HG02938 (cell line): ENCODE measurements at regions not wholly inside any gene's neighbourhood (a gene's known extent, or its start where the extent isn't known, plus 50 kb on each side); places are given as distances from the start of the nearest gene placed in this dataset.

Experiments used
- ATAC-seq: cut with Tn5 transposase; IDR thresholded peaks from one replicate; pipeline ENCODE4 v1.9.1; 2021; ENCODE audit warnings: mild to moderate bottlenecking, moderate library complexity; ENCODE audit not compliant: unreplicated experiment

DNA sequence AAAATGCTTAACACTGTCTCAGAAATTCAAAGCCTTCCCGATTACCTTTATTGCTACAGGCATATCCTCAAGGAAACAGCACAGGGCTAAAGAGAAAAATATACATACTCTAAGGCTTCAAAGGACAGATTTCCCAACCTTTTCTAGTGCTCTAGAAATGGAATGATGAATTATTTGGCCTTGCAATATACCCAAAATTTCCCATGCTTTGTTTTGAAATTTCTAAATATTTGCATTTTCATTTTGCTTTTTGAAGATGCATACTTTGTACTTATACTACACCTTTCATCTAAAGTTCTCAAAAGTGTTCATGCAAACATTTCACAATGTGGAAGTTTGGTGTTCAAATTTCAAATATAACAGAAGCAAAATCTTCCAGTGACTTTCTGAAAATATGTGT is 312.7 kb upstream of the PDE4D start:
- no peak for ATAC-seq

DNA sequence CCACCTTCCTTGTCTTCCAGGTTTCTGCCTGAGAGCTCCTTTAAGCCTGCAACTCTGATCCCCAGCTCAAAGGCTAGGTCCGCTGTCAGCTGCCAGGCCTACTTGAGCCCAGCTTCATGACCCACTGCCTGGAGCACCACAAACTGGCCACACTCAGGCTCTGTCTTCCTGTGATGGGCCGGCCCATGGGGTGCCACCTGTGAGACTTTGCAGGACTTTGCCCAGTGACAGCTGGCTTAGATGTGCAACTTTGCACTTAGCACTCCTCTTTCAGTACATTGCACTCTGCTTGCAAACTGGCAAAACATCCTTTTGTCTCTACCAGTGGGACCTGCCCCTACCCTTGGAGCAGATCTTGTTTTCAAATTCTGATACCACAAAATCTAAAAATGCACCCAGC is 311.5 kb upstream of the PDE4D start:
- no peak for ATAC-seq

DNA sequence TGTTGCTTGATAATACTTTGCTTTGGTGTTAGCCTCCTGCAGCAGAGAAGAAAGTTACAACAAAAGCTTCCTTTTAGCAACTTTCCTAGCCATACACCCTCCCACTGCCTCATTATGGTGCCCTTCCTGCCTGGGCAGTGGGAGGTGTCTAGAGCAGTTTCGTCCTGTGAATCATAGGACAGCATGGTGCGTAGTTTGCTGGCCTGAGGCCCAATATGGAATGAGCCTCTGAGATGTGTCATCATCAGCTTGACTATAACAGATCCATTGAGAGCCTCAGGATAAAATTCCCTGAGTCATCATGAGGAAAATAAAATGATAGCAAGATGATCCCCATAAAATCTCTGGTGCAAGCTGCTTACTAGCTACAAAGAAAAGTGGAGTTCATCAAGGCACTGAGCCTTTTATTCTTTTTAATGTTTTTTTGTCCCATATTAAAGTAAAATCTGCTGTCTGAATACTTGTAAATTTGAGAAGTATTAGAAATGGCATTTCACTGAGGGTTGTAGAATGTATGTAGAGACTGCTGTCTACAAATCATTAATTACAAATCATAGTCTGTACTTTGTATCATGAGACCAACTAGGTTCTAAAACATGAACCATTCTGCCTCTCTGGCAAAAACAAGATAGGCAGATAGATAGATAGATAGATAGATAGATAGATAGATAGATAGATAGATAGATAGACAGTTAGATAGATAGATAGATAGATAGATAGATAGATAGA is 303.0 kb upstream of the PDE4D start:
- no peak for ATAC-seq

DNA sequence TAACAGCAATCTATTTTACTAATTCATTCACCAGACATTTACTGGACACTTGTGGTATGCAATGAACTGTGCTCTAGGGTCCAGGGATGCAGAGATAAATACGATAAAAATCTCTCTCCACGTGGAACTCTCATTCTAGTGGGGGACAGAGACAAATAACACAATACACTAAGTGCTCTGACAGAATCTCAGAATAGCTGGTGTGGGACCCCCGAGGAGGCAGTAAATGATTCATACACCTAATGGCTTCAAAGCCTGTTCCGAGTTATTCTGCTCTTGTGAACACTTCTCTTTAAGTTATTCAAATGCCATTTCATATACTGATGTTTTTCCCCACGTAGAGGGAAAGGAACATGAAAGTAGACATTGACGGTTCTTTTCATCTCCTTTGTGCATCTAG is 302.0 kb upstream of the PDE4D start:
- ATAC-seq, result no peak

DNA sequence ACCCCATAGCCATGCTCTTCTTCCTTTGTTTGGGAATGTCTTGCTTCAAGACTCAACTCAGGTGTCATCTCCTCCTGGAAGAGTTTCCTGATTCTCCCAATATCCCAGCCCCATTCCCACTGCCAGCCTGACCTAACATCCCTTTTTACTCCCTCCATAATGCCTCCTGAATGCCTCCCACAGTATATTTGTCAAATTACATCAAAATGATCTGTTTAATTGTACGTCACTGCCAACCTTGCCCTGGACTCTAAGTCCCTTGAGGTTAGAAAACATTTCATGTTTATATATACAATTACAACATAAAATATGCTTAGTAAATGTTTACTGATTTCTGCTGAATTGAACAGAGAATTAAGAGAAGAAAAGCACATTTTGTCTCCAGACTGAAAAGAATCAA is 301.6 kb upstream of the PDE4D start:
- ATAC-seq, result no peak

DNA sequence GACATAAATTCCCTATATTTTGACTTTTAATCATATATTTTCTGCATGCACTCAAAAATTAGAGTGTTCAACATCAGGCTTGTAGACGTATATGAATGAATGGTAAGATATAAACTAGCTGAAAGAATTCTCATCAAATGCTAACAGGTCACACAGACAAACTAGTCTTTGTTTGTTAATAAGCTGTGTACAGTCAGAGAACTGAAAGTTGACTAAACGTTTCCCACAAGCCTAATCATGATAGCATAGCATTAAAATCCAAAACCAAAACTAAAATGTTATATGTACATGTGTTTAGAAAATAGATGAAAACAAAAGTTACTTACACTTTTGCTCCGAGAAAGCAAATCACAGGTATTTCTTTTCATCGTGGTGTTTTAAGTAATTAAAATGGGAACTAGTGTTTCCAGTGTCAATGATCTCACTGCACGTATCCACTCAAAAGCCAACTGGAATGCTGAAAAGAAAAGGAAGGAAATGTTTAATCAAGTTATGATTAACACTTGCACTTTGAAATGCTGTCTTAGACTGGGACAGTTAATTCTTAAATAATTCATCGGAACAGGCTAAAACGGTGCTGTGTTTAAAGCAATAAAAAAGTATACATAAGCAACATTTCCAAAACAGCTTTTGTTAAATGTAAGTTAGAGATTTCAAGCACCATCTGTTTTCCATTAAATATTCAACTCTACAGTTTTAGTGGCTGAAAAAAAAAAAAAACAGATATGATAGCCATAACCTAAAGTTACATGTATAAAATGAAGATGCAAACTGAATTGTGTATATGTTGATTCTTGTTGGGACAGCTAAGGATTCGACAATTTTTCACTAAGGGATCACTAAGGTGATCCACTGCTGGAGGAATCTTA is 291.9 kb upstream of the PDE4D start:
- no peak for ATAC-seq

DNA sequence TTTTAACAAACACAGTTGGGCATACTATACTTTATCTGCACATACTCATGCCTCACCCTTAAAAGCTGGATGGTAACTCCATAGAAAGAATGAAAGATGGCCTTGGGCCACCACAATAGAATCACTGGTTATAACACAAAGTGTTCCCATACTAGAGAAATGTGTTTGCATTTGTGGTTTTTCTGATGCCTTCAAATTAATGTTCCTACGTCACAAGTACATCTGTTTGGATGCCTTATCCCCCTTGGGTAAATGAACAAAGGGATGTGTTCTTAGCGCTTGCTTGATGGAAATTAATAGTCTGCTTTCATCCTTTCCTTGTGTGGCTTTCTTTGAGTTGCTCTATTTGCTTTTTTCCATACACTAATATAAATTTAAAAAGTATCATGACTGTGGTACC is 291.1 kb upstream of the PDE4D start:
- ATAC-seq, result no peak

DNA sequence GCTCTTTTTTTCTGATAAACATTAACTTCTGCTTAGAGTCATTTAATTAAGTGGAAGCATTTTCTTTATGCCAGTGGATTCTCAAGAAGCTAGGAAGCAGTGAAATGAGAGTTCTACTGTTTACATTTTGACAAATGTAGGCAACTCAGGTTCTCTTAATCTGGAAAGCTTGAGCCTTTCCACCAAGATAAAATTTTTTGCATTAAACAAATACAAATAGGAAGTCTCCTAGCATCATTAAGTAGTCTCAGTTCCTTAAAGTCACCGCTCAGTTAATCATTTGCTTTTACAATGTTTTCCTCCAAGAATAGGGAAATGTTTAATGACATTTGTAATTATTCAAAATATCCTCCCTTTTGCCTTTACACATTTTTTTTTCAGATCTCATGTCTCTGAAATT is 290.4 kb upstream of the PDE4D start:
- no peak for ATAC-seq

DNA sequence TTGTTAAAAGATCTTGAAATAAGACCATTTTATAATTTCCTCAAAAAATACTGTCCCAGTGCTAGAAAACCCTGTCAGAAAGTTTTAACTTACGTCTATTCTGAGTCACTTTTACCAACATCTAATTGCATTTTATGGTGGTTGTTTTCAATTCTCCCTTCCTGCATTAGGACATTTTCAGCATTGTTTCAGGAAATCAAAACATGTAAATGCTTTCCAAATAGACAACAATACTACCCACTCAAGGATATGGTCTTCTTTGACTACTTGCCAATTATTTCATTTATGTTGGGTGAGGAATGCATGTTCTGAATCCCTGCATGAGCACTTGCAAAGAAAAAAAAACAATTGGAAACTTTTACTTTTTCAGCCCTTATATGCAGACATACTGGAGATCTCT is 284.6 kb upstream of the PDE4D start:
- ATAC-seq, result no peak

DNA sequence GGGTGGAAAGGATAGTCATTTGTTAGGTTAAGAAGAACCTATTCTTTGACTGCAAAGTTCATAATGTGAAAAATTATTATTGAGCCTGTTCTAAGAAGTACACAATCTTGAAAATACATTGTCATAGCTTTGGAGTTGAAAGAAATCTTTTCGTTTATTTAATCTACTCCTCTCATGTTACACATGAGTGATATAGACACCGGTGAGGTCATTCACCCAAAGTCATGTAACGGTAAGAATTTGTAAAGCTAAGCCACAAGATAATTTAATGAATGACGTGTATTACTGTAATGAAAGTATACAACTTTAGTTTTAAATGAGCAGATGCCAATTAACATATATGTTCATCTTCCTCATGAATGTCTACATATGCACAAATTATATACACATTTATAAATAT is 284.1 kb upstream of the PDE4D start:
- no peak for ATAC-seq

DNA sequence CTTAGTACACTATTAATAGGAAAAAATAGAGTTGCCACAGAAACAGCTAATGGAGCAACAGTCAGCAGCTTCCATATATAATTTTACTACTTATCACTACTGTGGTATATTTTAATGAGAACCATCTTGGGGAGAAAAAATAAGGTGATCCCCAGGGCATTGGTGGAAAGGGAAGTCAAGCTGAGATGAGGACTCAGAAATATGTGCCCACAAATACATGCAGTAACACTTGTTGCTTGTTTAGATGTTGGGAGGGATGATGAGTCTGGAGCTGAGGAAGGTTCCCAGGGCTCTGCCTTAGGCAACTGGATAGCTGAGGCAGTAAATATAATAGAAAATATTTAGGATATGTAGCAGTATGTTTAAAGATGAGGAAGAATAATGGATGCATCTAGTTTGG is 280.1 kb upstream of the PDE4D start:
- ATAC-seq, result no peak

DNA sequence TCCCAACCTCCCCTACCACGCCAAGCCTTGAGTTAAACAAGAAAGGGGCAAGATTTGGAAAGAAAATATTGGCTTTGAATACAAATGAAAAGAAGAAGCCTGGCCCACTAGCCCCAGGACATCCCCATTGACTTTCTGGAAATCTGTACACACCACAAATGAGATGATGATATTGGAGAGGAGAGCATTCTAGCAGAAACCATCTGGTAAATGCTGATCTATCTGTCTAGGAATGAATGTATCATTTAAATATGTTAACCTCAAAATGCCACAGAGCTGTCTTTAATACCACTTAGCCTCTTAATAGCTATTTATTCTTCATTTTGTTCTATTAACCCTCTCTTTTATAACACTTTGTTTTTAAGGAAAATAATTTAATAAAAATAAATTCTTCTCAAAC is 270.2 kb upstream of the PDE4D start:
- ATAC-seq, result no peak

DNA sequence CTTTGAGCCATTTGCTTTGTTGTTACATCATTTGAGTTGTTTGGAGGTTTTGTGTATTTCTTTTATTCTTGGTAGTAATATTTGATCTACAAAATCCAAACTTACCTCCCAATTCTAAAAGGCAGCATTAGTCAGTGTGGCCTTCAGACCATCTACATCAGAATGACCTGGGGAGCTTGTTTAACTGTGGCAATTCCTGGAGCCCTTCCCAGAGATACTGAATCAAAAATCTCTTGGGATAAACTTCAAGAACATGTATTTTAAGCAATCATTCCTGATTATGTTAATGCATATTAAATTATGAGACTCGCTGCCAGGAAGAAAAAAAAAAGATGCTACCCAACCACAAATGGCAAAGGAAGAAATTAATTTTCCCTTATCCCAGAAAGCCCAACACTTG is 268.9 kb upstream of the PDE4D start:
- no peak for ATAC-seq

DNA sequence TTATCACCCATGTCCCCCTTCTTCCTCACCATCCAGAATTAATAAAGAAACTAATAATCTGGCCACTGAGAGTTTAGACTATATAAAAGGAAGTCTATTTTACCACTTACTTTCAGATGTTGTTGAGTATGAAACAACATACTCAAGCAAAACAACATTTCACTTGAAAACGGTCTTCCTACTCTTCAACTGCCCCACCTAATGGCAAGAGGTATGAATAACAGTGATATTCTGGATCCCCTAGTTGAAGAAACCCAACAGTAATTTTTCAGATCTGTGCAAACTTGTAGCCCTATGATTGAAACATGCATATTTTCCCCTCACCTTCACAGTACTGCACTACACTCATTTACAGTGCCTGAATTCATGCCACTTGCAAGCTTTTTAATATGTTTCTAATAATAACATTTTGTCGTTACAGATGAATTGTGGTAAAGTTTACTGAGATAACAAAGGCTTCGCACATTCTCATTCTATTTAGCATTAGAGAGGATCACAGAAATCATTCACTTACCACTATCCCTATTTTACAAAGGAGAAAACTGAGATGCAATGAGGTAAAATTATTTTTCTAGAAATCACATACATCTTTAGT is 267.9 kb upstream of the PDE4D start:
- ATAC-seq, result peak; percentile 71

DNA sequence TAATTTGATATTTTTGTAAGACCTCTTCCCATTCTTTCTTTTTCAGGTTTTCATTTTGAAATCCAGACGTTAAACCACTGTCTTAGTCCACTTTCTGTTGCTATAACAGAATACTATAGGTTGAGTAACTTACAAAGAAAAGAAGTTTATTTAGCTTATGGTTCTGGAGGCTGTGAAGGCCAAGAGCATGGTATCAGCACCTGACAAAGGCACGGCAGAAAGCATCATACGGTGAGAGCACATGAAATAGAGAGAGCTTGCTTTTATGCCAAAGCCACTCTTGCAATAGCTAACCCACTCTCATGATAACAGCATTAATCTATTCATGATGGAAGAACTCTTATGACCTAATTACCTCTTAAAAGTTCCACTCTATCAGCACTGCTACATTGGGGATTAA is 255.6 kb upstream of the PDE4D start:
- no peak for ATAC-seq

DNA sequence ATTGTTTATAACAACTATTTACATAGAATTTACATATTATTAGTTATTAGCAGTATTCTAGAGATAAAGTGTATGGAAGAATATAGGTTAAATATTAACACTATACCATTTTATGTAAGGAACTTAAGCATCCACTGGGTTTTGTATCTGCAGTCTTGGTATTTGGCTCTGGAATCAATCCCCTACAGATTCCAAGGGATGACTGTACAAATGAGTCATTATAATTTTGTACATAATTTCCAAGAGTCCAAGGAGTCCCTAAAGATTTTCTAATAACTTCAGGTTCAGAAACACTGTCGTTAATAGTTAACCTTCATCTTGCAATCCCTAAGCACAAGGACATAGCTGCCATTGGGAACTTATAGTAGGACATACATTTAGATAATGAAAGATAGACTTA is 254.8 kb upstream of the PDE4D start:
- ATAC-seq, result no peak

DNA sequence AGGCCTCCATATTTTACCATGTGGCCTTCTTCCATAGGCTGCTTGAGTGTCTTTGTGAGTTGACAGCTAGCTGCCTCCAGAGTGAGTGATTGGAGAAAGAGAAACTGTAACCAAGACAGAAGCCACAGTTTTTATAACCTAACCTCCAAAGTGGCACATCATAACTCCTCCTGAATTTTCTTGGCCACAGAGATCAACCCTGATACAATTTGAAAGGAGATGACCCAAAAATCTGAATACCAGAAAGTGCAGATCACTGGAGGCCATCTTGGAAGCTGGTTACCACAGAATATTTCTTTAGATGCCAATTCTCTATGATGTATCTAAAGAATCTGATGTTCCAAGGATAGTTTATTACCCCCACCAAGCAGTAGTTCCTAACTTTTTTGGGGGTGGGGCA is 254.3 kb upstream of the PDE4D start:
- ATAC-seq, result no peak

DNA sequence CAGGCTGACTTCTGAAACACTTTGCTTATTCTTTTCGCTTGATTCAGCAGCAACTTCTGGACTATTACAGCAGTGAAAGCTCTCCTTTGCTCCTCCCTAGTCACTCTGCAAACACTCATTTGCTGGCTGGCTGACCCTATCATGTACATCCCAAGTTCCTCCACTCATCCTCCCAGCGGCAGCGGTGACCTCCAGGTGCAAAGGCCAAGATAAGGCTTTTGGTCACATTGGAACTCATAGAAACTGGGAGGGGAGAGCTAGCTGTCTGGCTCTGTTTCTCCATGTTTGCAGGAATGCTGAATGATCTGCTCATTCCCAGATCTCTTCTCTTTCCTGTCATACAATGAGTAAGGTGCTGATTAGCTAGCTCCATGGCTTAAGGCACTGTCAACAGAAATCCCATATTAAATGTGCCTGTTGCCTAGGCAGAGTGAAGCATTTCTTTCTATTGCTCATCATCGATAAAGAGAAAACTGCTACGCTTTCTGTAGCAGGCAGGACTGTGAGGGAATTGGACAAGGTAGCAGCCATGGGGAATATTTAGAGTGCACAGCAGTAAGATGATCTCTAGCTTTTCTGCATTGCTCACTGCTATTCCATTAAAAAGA is 250.5 kb upstream of the PDE4D start:
- no peak for ATAC-seq

DNA sequence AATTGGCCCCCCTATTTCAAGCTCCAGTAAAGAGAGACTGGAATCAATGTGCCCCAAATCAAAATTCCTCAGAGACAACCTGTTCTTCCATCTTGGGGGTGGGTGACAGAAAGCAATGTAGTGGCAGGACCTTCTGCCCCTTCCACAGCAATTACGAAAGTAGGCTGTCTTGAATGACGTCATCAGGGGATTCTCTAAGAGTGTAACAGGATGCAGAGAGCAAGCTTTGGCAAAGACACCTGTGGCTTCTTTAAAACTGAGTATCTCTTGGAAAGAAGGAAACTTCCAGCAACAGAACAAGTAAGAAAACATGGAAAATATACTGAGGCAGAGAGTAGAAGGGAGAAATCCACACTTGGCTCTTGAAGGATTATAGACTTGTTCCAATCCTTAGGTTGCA is 247.6 kb upstream of the PDE4D start:
- no peak for ATAC-seq

DNA sequence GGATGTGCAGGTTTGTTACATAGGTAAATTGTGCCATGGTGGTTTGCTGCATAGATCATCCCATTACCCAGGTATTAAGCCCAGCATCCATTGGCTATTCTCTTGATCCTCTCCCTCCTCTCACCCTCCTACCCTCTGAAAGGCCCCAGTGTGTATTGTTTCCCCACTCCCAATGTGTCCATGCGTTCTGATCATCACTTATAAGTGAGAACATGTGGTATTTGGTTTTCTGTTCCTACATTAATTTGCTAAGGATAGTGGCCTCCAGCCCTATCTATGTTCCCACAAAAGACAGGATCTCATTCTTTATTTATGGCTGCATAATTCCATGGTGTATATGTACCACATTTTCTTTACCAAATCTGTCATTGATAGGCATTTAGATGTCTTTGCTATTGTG is 243.3 kb upstream of the PDE4D start:
- ATAC-seq, result no peak

DNA sequence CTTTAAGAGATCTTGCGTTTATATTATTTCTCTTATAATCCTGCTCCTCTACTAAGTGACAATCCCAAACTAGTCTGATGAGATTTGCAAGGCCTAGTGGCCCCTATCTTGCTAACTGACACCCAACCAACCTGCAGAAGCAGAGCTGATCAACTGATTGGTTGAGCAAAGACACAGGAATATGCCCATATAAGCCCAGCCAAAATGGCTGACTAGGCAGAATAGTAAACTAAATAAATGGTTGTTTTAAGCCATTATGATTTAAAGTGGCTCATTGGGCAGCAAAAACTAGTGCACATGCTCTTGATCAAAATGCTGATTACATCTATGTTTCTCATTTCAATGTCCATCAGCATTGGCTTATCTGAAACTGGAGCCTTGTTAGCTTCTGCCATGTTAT is 238.0 kb upstream of the PDE4D start:
- no peak for ATAC-seq

DNA sequence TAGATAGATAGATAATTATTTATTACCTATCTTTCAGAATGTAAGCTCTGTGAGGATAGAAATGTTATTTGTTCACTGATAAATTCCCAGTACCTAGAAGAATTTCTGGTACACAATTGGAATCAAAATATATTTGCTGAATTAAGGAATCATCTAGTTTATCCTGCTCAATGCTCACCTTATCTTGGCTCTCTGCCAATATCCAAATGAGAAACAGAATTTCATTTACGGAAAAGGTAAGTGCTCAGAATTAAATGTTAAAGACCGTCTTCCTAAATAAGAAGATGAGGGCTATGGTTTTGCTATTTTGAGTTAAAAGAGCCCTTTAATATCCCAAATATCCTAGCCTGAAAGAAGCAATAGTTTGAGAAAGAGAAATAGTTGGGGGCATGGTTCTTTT is 232.1 kb upstream of the PDE4D start:
- ATAC-seq, result no peak
